Cardiac fibroblast (primary cell): ENCODE measurements at regions not wholly inside any gene's neighbourhood (a gene's known extent, or its start where the extent isn't known, plus 50 kb on each side); places are given as distances from the start of the nearest gene placed in this dataset.

Source experiments
- DNase-seq, 2 donors: peaks; one replicate each; pipeline versions ENCODE4 v3.0.0 to v3.0.0-alpha.2; 2010; ENCODE audit warnings: low read depth in 2 of 2
- H3K4me3 ChIP-seq, 2 donors: replicated peaks in 1 of 2; 1 replicate in 1 of 2; 2 replicates in 1 of 2; pipeline ENCODE4 v1.5.1; 2011; ENCODE audit warnings: low read depth in 2 of 2, low read length in 2 of 2, mild to moderate bottlenecking in 2 of 2, moderate library complexity in 1 of 2
- TF ChIP-seq, protein P1 (sequence below): IDR thresholded peaks from one replicate; pipeline ENCODE4 v1.5.1; 2011; ENCODE audit warnings: low read depth, mild to moderate bottlenecking, low read length, inconsistent platforms

DNA sequence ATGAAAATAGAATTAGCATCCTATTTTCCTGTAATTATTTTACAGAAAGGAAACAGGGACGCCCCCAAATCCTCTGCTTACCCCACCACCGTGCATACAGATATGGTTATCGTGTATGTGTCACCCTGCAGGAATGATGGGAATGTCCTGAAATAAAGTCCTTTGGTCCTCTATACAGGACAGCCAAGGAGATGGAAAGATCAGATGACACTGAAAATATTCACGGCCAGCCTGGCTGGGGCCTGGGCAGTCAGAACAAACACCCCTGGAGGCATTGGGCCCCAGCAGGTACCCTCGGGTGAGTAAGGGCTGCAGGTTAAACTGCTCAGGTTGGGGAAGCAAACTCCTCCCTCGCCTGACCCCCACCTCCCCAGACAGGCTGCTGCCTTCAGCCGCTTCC, 368.0 kb downstream of the FOXL1 start:
- DNase-seq = peak in 1 of 2 donors; percentile 32
- no peak overlapping the region for H3K4me3 ChIP-seq
- TF ChIP-seq, protein P1, sequence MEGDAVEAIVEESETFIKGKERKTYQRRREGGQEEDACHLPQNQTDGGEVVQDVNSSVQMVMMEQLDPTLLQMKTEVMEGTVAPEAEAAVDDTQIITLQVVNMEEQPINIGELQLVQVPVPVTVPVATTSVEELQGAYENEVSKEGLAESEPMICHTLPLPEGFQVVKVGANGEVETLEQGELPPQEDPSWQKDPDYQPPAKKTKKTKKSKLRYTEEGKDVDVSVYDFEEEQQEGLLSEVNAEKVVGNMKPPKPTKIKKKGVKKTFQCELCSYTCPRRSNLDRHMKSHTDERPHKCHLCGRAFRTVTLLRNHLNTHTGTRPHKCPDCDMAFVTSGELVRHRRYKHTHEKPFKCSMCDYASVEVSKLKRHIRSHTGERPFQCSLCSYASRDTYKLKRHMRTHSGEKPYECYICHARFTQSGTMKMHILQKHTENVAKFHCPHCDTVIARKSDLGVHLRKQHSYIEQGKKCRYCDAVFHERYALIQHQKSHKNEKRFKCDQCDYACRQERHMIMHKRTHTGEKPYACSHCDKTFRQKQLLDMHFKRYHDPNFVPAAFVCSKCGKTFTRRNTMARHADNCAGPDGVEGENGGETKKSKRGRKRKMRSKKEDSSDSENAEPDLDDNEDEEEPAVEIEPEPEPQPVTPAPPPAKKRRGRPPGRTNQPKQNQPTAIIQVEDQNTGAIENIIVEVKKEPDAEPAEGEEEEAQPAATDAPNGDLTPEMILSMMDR = no peak

DNA sequence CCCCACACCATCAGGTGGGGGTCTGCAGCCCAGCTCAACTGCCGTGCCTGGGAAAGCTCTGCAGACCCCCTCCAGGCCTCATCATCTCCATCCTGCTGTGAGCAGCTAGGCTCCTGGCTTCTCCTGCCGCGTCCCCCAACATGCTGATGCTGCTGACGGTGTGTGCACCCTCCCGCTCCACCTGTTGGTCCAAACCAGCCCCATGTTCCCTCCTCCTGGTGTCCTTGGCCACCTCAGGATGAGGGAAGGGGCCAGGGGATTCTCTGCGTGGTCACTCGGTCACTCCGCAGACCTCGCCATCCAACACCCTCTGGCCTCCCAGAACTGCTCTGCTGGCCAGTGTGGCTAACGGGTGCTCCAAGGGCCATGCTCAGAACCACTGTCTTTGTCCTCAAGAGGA, 368.6 kb downstream of the FOXL1 start:
- no peak overlapping the region for H3K4me3 ChIP-seq
- no peak for DNase-seq
- TF ChIP-seq, protein P1 = no peak

DNA sequence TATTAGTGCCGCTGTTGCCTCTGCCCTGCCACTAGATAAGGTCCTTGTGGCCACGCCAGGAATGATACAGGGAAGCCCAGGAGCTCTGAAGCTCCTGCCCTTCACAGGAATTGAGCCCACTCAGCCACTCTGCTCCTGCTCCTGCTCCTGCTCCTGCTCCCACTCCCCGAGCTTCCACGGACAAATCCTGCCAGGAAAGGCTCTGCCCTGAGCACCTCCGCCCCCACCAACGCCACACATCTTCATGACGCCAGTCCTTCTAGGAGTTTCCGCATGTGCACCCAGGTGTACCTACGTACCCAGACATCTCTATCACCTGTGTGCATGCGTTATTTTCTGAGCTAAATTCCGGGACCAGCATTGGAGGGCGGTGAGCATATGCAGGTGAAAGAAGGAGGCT, 369.1 kb downstream of the C16orf95 start:
- TF ChIP-seq, protein P1 = no peak
- no peak for DNase-seq
- no peak overlapping the region for H3K4me3 ChIP-seq

DNA sequence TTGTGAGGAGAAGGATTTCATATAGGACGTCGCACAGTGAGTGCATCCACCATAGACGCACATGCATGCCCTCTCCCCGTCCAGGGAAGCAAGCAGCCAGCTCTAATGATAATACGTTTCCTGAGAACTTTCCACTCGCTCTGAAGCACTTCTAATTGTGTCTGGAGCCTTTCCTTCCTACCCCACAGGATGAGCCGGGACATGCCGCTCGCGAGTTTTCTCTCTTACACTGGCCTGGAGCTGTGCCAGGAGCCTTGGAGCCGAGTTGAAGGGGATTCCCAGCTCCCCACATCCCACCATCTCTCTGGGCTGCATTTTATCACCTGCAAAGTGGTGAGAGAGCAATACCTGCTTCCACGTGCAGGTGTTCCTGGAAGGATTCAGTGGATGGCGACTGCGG, 368.1 kb downstream of the C16orf95 start:
- DNase-seq = no peak
- H3K4me3 ChIP-seq = no peak overlapping the region
- TF ChIP-seq, protein P1 = no peak

DNA sequence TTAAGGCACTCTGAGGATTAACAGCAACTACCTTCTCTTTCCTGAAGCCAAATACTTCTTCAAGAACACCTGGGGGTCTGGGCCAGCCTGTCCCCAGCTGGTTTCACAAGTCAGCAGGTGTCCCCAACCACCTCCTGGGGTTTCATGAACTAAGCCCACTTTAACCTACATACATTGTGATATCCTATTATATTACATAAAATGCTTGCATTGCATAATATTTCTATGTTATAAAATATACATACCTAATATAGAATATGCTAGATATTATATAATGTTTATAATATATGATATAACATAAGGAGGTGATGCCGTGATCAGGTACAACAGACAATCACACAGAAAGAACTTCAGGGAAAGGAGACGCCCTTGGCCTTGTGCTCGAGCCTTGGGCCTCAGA, 367.6 kb downstream of the C16orf95 start:
- no peak overlapping the region for H3K4me3 ChIP-seq
- TF ChIP-seq, protein P1 = no peak
- DNase-seq = no peak

DNA sequence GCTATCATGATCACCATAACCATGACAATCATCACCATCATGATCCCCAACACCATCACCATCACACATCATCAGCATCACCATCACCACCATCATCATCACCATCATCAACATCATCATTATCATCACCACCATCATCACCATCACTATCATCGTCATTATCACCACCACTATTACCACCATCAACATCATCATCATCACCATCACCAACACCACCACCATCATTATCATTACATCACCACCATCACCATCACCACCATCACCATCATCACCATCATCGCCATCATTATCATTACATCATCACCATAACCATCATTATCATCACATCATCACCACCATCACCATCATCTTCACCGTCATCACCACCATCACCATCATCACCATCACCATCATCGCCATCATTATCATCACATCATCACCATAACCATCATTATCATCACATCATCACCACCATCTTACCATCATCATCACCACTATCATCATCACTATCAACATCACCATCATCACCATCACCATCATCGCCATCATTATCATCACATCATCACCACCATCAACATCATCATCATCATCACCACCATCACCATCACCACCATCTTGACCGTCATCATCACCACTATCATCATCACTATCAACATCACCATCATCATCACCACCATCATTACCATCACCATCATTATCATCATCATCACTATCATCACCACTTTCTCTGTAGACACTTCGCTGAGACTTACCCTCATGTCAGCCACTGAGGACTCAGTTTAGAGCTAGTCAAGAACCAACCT, 366.0 kb downstream of the C16orf95 start:
- no peak overlapping the region for H3K4me3 ChIP-seq
- no peak for DNase-seq
- TF ChIP-seq, protein P1 = no peak
